A204.1 (cell line): ENCODE measurements at regions not wholly inside any gene's neighbourhood (a gene's known extent, or its start where the extent isn't known, plus 50 kb on each side); places are given as distances from the start of the nearest gene placed in this dataset.

Experiments
- FAIRE-seq: peaks from 2 replicates; lab custom pipeline; 2012; peaks lifted over from hg19 to GRCh38; lab: Jason Lieb, UNC

DNA sequence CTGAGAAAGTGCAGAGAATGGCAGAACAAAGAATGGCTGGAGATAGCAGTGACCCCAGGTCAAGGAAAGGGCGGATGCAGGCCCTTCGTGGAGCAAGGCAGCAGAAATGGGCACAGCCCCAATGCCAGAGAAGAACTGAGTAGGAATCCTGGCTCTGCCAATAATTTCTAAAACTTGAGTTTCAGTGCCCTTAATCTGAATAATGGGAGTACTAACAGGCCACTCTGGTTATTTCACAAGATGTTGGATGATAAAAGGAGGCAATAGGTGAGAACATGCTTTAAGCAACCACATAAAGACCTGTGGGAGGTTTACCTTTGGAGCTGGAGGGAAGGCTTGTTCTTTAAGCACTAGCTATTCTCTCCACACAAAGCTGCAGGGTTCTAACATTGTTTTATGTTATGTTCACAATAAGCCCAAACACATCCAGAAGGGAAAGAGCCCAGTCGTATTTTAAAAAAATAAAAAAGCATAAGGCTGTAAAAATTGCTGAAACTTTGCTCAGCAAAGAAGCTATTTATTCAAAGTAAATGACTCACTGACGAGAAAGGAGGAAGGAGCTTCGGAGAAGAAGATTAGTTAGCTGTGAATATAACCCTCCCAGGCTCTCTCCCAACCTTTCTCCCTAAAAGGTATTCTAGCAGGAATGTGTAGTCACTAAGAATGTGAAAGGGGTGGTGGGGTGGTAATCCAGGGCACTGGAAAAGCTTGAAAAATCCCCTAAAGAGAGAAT, 470.2 kb downstream of the TXNL1 start:
- no peak for FAIRE-seq

DNA sequence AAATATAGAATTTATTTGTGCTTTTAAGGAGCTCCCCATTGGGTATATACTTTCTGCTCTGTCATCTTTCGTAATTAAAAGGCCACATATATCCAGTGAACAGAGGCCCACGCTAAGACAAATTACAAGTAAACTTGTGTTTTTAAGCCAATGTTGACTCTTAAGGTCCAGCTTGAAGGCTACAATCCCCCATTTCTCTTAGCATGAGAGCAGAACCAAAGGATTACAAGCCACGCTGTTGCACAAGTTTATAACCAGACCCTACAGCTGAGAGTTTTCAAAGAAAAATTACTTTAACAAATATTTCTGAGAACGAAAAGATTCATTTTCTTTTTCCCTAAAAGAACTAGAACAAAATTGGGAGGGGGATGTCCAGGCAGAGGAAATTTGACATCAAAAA, 471.0 kb downstream of the TXNL1 start:
- no peak for FAIRE-seq

DNA sequence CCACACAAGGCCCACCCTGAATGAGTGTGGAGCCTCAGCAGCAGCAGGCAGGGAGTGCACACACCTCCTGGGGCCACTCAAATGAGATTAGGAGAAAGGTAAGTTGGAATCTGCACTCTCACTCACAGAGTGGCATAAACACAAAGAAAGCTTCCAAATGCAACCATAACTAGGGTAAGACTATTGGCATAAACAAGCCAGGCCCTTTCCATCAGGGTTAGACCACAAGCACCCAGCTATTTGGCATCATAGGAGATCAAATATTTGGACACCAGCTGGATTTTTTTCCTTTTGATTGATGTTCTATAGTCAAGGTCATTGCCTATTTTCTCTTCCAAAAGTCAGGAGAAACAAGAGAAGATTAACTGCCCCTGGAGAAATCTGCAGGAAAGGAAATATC, 471.5 kb downstream of the TXNL1 start:
- FAIRE-seq: no peak

- FAIRE-seq: no peak
Measured at GRCh38 chr18:56165601-56166355, 472.6 kb downstream of the TXNL1 start.

DNA sequence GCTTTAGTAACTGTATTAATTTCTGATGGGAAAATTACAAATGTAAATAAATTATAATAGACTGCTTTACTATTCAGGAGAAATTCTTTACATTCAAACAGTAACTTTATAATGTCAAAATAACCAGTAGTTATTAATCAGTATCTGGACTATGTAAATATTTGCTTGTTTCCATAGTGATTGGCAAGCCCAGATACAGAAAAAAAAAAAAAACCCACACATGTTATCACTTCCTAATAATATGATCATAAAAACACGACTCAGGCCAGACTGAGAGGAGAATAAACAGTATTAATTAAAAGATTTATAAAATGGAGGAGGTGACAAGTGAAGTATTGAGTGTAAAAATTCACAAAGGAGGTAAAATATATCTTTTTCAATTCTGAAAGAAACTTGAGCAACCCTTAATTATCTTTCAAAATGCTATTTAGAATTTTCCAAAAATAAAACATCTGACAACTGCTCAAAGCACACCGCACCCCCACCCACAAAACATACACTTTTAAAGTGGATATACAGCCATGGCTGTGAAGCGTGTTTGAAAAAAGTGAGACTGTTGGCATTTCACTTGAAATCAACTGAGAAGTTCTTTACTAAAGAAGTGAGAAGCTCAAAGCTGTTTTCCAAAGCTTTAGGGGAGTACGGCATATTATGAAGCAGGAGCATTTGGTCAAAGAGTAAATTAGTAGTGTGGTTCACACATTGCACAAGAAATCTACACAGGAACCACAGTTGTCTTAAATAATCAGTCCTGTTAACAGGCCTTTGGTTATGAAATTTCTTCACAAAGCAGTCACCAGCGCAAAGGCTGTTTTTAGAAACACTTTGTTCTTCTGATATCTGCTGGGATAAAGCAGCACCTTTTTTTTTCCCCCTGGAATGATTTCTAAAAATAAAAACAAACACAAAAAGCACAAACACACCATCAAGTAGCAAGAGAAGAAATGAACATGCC, 475.8 kb downstream of the TXNL1 start:
- no peak for FAIRE-seq

DNA sequence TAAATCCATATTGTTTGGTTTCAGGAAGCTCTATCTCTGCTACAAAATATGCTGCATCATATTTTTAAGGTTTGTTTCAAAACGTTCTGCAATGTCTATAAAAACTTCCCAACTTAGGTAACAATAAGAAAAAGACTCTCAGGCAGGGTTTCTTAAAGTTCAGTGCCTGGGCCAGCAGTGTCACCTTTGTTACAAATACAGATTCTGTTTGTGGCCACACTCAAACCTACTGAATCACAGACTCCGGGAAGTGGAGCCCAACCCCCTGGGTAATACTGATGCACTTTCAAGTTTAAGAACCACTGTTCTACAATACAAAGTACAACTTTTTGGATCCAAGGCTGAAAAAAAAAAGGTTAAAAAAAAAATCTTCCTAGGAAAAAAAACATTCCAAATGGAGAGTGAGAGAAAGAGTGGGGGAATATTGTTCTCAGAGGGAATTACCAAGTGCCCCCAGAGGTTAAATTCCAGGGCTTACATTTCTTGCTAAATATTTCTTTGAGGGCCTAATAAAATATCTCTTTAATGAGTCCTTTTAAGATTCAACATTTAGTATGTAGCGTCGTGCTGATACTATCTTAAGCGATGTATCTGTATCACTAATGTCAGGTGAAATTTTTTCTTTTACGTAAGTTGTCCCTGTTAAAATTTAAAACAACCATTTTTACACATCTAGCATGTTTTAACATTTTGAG, 476.7 kb downstream of the TXNL1 start:
- no peak for FAIRE-seq

DNA sequence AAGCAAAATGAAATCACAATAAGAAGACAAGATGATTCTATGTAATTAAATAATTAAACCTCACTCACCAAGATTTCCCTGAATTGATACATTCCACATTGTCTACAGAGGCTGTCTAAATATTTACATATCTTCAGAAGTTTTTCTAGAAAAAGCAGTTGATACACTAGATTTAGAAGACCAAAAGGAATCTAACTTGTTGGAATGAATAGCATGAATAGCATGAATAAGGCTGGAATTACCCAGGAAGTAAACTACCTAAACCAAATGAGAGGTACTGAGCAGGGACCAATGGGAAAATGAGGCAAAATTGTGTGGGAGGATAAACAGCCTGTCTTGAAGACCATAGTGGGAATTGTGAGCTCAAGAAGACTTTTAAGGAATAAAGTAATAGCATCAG, 479.7 kb downstream of the TXNL1 start:
- FAIRE-seq: no peak

GRCh38 chr18:56157541-56157940, 480.9 kb downstream of the TXNL1 start:
- FAIRE-seq: no peak

- FAIRE-seq: no peak
Measured at GRCh38 chr18:56152551-56153310, 485.7 kb downstream of the TXNL1 start.

GRCh38 chr18:56148373-56148772, 490.0 kb downstream of the TXNL1 start:
- no peak for FAIRE-seq

- no peak for FAIRE-seq
Measured at GRCh38 chr18:56146565-56146964, 491.8 kb downstream of the TXNL1 start.

DNA sequence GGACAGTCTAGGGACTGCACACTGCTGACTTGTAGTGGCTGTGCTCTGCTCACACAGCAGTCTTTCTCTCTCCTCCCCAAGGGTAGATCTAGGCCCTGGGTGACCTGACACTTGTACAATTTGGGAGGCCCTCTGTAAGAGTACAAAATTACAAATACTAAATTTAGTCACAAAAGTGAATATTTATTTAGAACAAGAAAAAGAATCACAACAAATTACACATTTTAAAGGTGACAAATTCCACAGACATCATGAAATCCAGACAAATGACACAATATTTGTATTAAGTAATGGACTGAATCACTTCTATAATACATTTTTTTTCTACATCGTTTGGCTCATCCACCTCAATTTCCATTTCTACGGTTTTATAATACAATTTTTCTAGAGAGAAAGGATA, 496.4 kb downstream of the TXNL1 start:
- FAIRE-seq: no peak

DNA sequence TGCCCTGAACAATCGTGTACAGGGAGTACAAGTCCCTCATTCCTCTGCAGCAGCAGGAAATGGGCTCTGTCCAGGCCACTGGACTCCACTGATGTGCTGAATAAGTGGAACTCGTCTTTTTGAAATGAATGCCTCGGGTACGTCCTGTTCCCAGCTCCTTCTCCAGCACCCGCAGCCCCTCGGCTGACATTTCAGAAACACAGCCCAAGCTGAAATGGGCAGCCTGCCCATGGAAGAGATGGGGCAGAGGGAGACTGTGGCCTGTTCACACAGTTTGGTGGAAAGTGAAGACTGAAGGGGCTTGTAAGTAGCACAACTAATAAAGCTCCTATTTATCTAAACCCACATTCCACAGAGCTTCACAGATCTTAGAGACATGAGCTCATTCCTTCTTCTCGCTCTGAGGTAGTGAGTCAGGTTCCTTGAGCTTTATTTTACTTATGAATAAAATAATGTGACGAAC, 498.6 kb downstream of the TXNL1 start:
- no peak for FAIRE-seq

GRCh38 chr18:56139372-56139771, 499.0 kb downstream of the TXNL1 start:
- no peak for FAIRE-seq

DNA sequence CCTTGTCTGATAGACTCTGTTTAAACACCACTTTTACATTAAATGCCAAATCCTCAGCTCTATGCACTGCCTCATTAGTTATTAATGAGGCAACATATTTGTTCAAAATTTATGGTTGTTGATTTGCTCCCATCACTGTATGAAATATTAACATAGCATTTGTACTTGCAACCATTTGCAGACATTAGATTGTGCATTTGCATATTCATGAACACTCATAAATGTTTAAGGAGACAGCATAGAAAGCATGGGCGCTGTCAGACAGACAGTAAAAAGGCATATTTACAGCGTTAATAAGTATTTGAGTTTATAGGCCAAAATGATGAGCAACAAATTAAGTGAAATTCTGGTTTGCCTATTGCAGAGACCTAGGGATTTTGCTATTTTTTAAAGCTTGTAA, 502.3 kb downstream of the TXNL1 start:
- FAIRE-seq: no peak

DNA sequence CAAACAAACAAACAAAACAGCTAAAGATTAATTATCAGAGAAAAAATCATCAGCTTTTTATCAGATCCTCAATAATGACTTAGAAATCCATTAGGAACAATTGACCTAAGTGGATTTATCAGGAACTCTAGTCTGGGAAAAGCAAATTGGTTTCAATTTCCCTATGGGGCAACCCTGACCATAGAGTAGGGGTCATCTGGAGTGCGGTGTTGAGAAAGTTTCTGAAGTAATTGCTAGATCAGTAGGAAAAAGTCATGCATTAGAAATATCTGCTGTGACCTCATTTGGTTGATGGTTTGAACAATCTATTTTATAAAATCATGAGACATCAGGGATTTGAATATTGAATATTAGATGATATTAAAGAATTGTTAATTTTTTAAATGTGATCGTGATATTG, 507.9 kb downstream of the TXNL1 start:
- FAIRE-seq: no peak

- no peak for FAIRE-seq
Measured at GRCh38 chr18:56128153-56128791, 510.1 kb downstream of the TXNL1 start.

GRCh38 chr18:56127322-56128099, 510.9 kb downstream of the TXNL1 start:
- FAIRE-seq: no peak

DNA sequence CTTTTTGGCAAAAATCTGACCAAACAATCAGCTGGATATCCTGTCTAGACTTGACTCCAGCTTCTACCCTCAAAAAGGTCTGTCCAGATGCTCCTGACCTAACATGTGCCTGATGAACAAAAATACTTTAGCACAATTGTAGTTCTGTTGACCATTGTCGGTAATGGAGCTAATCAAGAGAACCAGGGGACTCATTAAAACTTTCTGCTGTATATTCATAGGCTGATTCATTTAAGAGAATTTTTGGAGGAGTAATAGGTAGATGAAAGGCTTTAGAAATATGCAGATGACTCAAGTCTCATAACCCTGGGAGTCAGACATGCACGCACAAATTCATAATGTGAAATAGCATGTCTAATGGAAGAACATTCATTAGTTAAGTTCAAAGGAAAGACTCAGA, 514.2 kb downstream of the TXNL1 start:
- no peak for FAIRE-seq

GRCh38 chr18:56121669-56122068, 516.7 kb downstream of the TXNL1 start:
- FAIRE-seq: no peak
